ENCODE measurements at regions not wholly inside any gene's neighbourhood (a gene's known extent, or its start where the extent isn't known, plus 50 kb on each side); places are given as distances from the start of the nearest gene placed in this dataset.

DNA sequence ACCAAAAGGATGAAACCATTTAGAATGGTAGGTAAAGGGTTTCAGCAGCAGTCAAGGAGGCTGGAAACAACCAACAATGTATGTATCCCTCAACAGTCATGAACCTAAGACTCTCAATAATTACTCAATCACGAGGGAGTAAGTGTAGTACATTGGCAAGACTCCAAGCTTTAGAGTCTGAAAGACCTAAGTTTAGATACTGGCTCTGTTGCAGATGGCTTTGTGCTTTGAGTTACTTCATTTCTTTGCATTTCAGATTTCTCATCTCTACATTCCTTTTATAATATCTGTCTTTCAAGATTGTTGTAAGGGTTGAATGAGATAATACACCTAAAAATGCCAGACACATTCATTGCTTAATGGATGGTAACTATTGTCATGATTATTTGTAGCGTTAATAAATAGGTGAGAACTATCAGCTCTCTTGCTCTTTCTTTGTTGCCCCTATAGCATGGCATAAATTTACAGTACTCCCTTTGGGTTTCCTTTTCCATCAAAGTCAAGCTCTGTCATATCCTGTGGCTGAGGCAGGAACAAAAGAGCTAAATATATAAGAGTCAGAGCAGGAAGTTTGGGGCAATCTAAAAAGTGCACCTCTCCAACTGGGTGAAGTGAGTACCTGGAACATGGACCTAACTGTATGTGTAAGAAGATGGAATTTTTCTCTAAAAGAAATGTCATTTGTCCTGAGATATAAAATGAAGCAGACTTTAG lies 228.2 kb upstream of the ZC3H12C start:
- no peak for DNase-seq (ENCODE audit: low read depth)

DNA sequence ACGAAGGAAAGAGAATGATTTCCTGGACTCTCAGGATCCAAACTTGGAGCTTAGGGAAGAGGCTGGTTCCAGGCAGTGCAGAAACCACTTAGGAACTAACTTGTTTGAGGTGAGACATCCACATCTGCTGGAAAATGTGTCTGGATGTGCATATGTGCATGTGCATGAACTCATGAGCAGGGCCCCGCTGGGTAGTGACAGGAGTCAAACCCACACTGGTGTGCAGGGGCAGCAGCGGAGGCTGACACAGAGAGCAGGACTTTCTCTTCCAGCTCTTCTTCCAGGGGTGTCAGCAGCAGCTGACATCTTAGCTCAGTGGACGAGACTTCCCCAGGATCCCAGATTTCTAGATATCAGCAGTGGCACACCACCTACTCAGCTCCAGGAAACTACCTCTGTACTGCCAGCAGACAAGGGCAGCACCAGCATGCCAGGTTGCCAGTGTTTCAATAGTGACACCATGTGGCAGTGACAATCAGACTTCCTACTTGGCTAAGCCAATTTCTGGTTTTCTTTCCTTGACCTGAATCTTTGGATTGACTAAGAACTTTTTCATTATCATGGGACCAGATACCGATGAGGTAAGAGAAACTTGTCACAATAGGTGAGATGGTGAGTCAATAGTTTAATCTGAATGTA lies 227.5 kb upstream of the ZC3H12C start:
- DNase-seq (ENCODE audit: low read depth) = no peak

DNA sequence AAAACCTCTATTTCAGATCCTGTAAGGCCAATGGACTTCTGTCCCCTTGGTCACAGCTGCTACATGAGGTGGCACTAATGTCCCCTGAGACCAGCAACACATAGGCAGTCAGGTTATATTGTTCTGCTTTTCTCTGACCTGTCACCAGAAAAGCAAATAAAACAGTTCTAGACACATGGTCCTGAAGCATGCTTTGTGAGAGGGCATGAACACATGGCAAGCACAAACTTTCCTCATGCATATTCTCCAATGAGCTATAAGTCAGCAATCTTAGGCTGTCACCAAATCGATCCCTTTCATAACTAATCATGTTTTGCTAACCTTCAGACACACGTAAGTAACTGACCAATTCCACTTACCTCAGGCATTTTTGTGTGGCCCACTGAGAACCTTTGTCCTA lies 225.4 kb upstream of the ZC3H12C start:
- DNase-seq (ENCODE audit: low read depth) = no peak

DNA sequence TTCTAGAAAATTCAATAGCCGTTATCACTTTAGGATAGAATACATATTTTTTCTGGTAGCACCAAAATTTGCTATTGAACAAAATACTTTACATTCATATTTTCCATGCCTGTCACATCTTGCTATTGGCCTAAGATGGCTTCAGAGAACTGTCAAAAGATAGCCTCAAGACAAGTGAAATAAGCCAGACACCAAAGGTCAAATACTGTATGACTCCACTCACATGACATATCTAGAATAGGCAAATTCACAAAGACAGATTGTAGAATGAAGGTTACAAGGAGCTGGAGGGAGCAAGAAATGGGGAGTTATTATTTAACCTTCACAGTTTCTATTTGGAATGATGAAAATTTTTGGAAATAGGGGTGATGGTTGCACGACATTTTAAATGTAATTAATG lies 223.7 kb upstream of the ZC3H12C start:
- no peak for DNase-seq (ENCODE audit: low read depth)

DNA sequence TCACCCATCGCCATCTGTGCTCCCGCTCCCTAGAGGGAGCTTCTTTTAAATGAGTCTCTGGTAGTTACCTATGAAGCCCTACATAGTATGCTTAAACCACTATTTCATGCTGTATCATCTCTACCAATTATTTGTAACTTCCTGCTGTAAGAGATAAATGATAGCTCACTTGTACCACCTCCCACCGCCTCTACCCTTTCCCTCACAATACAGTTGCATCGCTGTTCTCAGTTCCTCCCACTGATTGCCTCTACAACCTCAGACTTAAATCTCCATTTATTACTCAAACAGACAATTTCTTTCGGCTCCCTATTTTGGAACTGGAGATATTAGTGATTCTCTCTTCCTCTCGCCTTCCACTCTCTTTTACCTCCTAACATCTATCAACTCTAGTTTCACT lies 222.9 kb upstream of the ZC3H12C start:
- no peak for DNase-seq (ENCODE audit: low read depth)

DNA sequence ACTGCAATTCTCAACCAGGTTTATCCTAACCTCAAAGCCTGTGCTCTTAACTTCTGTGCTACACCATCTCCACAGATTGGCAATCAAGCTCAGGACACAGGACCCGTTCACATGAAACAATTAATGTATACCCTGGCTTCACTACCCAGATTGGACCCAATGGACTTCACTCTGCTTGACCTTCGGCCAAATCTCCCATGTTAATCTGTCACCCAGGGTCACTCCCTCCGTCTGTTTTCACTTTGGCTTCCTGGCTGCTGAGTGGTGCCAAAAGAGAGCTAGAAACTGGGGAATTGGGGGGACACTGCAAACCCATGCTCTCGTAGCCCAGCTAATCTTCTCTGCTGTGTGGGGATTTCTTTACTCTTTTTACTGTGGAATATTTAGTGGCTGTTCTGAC lies 216.1 kb upstream of the ZC3H12C start:
- DNase-seq (ENCODE audit: low read depth) = no peak

DNA sequence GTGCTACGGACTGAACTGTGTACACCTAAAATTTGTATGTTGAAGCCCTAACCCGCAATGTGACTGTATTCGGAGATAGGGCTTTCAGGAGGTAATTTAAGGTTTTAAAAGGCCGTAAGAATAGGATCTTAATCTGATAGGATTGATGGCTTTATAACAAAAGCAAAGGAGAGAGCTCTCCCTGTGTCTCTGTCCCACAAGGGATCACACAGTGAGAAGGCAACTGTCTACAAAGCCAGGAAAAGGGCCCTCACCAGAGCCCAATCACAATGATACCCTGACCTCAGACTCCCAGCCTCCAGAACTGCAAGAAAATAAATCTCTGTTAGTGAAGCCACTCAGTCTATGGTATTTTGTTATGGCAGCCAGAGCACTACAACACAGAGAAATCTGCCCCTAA lies 208.7 kb upstream of the ZC3H12C start:
- DNase-seq (ENCODE audit: low read depth) = no peak

DNA sequence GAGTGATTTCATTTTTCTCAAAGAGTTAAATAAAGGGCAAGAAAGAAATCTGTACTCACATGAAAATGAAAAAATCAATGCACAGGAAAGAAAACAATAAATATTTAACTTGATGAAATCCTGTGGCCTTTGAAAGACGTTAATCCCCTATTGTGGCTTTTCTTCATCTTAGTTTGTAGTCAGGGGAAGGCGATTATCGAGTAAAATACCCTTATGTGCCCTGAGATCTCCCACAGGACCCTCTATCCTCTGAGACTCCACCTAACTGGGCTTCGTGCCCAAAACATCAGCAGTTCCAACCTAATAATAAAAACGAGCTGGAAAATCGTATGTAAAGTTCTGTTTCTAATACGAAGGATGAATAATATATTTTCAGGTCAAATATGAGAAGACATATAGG lies 208.2 kb upstream of the ZC3H12C start:
- DNase-seq (ENCODE audit: low read depth) = no peak

DNA sequence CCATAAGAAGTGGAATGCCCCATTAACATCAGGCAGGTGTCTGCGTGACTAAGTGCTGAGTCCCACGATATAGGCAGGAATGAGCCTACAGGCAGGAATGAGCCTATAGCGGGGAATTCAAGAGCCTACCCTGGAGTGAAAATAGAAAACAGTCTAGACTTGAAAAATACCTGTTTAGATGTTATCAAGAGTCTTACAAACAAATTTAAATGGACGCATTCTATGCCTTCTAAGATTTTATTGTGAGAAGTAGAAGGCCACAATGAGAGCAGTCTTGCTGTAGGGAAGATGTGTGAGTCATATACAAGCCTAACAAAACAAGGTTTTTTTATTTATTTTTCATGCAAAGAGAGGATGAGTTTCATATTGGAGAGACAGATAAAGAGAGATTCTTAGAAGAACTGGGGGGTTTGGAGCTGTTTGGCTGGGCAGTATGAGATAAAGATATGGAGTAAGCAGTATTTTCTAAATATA lies 200.8 kb upstream of the ZC3H12C start:
- DNase-seq (ENCODE audit: low read depth) = no peak

DNA sequence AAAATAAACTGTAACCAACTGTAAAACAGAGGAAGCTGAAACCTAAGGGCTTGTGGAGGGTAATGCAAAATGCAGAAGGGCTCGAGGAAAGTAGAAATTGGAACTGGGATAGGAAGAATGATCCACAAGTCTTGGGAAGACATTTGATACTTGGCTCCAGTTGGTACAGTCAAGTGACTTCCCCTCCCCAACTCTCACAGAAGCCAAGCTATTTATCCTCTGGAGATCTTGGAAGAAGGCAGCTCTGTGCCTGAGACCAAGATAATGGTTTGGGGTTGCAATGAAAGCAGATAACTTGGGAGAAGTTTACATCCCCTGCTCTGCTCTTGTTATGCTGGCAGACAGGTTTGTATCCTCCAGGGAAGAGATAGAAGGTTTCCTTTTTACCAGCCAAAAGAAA lies 198.9 kb upstream of the ZC3H12C start:
- DNase-seq (ENCODE audit: low read depth) = no peak

DNA sequence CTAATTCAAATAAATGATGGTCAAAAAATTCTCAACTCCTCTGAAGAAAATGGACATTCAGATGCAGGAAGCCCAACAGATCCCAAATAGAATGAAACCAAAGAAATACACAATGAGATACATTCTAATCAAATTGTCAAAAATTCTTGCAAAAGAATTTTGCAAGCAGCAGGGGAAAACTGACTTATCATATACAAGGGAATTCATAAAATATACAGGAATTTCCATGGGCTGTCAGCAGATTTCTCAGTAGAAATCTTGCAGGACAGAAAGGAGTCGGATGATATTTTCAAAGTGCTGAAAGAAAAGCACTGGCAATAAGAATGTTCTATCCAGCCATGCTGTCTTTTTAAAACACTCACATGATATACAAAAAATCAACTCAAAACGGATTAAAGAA lies 194.6 kb upstream of the ZC3H12C start:
- DNase-seq (ENCODE audit: low read depth) = no peak

DNA sequence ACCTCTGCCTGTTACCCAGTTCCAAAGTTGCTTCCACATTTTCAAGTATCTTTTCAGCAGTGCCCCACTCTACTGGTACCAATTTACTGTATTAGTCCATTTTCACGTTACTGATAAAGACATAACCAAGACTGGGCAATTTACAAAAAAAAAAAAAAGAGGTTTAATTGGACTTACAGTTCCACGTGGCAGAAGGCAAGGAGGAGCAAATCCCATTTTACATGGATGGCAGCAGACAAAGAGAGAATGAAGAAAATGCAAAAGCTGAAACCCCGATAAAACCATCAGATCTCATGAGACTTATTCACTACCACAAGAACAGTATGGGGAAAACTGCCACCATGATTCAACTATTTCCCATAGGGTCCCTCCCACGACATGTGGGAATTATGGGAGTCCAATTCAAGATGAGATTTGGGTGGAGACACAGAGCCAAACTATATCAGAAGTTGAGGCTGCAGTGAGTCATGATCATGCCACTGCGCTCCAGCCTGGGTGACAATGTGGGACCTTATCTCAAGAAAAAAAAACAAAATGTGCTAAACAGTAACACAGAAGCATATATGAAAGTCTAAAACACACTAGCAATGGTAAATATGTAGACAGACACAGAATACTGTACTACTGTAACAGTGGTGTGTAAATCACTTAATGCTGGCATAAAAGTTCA lies 190.3 kb upstream of the ZC3H12C start:
- no peak for DNase-seq (ENCODE audit: low read depth)

DNA sequence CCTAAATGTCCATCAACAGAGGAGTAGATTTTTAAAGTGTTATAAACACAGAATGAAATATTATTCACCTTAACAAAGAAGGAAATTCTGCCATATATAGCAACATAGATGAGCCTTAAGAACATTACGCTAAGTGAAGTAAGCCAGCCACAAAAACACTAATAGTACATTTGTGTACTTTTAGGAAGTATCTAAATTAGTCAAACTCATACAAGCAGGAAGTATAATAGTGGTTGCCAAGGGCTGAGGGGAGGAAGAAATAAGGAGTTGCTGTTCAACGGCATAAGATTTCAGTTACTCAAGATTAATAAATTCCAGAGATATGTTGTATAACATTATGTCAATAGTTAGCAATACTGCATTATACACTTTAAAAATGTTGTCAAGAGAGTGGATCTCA lies 181.7 kb upstream of the ZC3H12C start:
- no peak for DNase-seq (ENCODE audit: low read depth)

DNA sequence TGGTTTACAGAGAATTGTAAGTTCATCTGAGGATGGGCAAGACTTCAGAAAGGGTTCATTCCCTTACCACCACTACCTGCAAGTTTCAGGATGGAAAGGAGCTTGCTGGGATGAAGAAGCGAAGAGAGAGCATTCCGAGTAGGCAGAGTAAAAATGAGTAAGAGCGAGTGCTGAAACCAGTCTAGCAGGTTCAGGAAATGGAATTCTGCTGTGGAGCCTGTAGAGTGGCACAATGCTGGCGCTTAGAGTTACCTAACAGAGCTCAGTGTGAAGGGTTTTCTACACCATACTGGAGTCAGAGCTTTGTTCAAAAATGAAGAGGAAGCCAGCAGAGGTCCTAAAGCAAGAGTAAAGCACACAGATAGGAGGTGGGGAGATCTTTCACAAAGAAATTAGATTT lies 179.2 kb upstream of the ZC3H12C start:
- DNase-seq (ENCODE audit: low read depth) = no peak

DNA sequence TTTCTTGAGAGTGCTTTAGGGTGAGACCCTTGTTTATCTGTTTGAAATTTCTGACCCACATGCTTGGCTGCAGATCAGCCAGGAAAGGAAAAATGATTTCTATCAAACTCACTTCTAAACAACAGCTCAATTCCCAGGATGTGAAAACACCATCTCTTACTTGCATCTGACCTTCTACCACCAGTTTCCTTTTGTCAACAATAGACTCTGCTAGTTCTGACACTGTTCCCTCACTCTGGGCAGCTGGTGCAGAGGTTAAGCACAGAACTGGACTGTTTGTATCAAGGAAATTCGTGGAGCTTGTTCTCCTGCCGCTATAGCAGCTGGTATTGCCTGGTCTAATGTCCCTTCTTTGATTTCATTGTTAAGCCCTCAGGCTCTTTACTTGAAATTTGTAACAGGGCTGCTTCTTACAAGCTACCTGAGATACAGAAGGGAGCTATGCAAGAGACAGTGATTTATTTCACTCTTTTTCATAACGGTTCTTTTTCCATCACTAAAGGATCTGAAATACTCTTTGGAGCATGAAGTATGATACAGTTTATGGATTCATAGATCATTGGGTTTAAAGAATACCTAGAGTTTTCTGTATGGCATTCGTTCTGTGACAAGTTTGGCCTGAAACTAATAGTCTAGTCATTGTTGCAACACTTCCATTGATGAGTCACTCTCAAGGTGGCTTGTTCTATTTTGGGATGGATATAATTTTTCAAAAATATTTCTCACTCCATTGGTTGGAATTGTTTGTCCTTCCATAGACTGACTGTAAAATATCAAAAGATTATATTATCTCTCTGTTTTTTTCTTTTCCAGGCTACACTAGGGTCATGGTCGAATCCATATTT lies 178.2 kb upstream of the ZC3H12C start:
- DNase-seq (ENCODE audit: low read depth) = no peak

DNA sequence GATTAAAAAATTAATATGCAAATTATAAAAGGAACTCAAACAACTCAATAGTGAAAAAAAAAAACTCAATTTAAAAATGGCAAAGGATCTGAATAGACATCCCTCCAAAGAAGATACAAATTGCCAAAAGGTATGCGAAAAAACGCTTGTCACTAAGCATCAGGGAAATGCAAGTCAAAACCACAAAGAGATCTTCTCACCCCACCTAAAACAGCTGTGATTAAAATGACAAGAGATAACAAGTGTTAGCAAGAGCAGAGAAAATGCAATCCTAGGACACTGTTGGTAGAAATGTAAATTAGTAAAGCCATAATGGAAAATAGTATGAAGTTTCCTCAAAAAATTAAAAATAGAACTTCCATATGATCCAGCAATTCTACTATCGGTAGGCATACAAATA lies 166.3 kb upstream of the ZC3H12C start:
- DNase-seq (ENCODE audit: low read depth) = no peak

DNA sequence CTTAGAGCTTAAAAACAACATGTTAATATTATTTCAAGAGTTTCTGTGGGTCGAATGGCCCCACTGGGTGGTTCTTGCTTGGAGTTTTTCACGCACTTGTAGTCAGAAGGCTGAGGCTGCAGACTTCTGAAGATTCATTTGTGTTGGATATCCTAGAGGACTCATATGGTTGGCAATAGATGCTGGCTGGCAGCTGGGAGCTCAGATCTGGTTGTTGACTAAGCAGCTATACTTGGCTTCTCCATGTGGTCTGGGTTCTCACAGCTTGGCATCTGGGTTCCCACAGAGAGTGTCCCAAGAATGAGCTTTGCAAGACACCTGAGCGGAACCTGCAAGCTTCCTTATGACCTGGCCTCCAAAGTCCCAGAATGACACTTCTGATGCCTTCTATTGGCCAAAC lies 163.9 kb upstream of the ZC3H12C start:
- DNase-seq (ENCODE audit: low read depth) = no peak

DNA sequence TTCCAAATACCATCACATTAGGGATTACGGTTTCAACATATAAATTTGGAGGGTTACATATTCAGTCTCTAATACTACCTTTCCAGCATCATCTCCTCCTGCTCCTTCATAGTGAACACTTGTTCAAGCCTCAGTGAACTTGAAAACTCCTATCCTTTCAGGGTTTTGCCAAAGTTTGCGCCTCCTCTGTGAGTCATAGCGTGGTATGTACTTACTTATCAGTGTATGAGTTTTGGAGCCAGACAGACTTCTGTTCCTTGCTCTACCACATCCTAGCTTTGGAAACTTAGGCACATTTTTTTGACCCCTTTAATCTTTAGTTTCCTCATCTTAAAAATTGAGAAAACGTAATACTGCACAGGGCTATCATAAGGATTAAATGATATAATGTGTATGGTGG lies 160.1 kb upstream of the ZC3H12C start:
- no peak for DNase-seq (ENCODE audit: low read depth)

DNA sequence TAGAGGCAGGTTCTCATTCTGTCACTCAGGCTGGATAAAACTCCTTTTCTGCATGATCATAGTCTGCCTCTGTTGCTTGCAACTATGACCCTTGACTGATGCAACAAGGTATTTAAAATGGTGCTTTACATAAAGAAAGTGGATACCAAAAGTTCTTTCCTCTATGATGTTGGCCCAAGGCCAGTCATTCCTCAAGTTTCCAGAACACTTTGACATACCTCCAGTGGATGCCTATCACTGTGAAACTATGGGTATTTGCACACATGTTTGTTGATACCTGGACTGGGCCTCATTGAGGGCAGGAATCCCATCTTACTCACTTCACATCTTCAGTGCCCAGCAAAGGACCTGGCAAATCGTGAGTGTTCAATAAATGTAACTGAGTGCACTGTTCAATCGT lies 159.0 kb upstream of the ZC3H12C start:
- DNase-seq (ENCODE audit: low read depth) = no peak

DNA sequence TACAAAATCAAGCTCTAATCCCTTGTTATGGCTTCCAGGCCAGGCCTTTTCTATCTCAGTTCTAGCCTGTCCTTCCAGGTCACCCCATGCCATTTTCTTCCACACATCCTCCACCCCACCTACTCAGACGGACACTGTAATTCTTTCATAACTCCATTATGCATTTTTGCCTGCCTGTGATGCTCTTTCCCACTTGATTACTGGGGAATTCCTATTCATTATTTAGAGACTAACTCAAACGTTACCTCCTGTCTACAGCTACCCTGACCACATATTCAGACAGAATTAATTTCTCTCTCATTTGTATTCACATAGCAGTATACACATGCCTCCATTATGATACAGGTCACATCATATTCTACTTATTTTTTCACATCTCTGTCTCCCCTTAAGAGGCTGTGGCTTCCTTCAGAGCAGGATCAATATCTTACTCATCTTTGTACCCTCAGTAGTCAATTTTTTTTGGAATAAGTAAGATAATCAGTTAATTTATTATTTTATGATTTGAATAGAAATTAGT lies 156.5 kb upstream of the ZC3H12C start:
- no peak for DNase-seq (ENCODE audit: low read depth)

DNA sequence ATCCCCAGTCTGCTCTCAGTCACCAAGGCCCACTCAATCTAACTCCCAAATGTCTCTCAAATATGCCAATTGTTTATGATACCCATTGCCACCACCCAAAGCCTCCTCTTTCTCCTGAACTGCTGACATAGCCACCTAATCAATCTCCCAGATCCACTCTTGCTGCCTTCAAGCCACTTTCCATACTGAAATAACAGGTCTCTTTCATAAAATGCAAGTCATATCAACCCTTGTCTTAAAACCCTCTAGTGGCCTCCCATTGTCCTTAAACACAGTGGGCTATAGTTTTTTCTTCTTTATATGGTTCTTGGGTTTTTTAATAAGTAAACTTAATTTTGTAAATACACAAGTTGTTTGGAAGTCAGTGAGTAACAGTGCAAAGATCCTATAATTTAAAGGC lies 155.2 kb upstream of the ZC3H12C start:
- no peak for DNase-seq (ENCODE audit: low read depth)

DNA sequence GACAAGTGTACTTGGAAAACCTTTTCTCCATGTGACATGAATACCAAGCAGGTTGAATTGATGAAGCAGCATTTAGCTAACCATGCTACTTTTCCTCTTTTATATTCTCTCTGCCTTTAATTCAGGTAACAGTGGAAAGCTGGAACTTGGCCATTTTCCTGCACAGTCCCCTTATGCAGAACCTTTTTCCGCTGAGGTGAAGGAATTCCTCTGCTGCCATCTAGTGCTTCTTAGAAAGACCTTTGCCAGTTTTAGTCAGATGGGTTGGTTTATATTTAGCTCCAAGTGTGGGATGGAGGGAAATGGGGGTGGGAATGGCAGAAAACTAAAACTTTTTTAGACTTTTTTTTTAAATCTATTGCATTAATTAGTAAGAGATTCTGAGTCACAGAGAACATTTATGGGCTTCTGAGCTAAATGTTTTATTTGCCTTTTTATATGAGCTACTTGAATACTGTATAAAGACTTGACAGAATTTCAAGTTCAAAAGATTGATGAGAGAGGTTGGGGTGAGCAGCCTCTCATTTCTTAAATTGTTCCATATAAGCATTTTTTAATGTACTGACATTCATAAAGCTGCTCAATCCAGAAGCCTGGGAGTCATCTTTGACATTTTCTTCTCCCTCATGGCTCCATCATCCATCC lies 153.9 kb upstream of the ZC3H12C start:
- no peak for DNase-seq (ENCODE audit: low read depth)

Measured in stimulated activated CD8-positive, alpha-beta memory T cell treated with anti-CD3 and anti-CD28 coated beads, Interleukin-15, amount 100 ng/mL, for 1 hour (primary cell).